Endothelial cell of umbilical vein (primary cell): ENCODE measurements at regions not wholly inside any gene's neighbourhood (a gene's known extent, or its start where the extent isn't known, plus 50 kb on each side); places are given as distances from the start of the nearest gene placed in this dataset.

Experiments used
- BruUV-seq: library from RNA; stranded (reverse); fragments of 400-500 nt; replicated peaks from 2 replicates; lab custom pipeline; 2021; lab: Mats Ljungman, UMichigan
- CTCF ChIA-PET: fragments of 300-600, 350-600 bp; sonication (Branson Sonifier 250); formaldehyde crosslinking; loops from one replicate; lab custom pipeline; 2021; ENCODE audit warnings: antibody characterized with exemption, inconsistent platforms; lab: Charles Lee
- POLR2A ChIA-PET: fragments of 300-600, 350-600 bp; sonication (Branson Sonifier 250); formaldehyde crosslinking; loops from one replicate; lab custom pipeline; 2021; ENCODE audit warnings: antibody characterized with exemption, inconsistent platforms; lab: Charles Lee
- DNase-seq: peaks from one replicate; pipeline ENCODE4 v3.0.0-alpha.2; 2011; ENCODE audit warnings: low read depth, low spot score
- FAIRE-seq: peaks from 2 replicates; lab custom pipeline; 2011; peaks lifted over from hg19 to GRCh38; lab: Jason Lieb, UNC
- H2AFZ ChIP-seq: 2 replicates; pipeline ENCODE4 v1.6.0; 2012; ENCODE audit warnings: low read depth, low read length, control low read depth, inconsistent platforms
- H3K27ac ChIP-seq: 2 replicates; pipeline ENCODE4 v1.5.1; 2011; ENCODE audit warnings: low read depth, mild to moderate bottlenecking, control low read depth, low read length, moderate library complexity; ENCODE audit not compliant: insufficient read depth
- H3K27me3 ChIP-seq, 2 experiments: 2 replicates each; pipeline versions ENCODE4 v1.6.0 to v1.6.1; 2011; ENCODE audit warnings: low read length in 2 of 2, mixed read lengths in 1 of 2; ENCODE audit not compliant: control insufficient read depth in 2 of 2, insufficient read depth in 2 of 2
- H3K36me3 ChIP-seq, 2 experiments: 2 replicates in 1 of 2; 3 replicates in 1 of 2; pipeline ENCODE4 v1.5.1; 2011; ENCODE audit warnings: low read length in 2 of 2, mild to moderate bottlenecking in 1 of 2, moderate library complexity in 1 of 2; ENCODE audit not compliant: control insufficient read depth in 2 of 2, insufficient read depth in 2 of 2; ENCODE audit errors: extremely low read depth in 1 of 2
- H3K4me1 ChIP-seq: 3 replicates; pipeline ENCODE4 v1.5.1; 2011; ENCODE audit warnings: mild to moderate bottlenecking, low read length; ENCODE audit not compliant: control insufficient read depth, insufficient read depth; ENCODE audit errors: extremely low read depth
- H3K4me2 ChIP-seq: 2 replicates; pipeline ENCODE4 v1.6.1; 2011; ENCODE audit warnings: low read length, control low read depth, mixed read lengths; ENCODE audit not compliant: insufficient read depth
- H3K4me3 ChIP-seq, 3 experiments: fragments of 200-600 bp in 1 of 3; sonication (generic), shearing (Covaris generic) in 1 of 3; replicated peaks in 1 of 3; 2 replicates each; pipeline ENCODE4 v1.5.1; 2011 to 2016; ENCODE audit warnings: control low read depth in 3 of 3, low read length in 3 of 3, mild to moderate bottlenecking in 2 of 3, inconsistent platforms in 1 of 3, low read depth in 1 of 3, moderate library complexity in 1 of 3; ENCODE audit not compliant: insufficient read depth in 1 of 3
- H3K79me2 ChIP-seq: 2 replicates; pipeline ENCODE4 v1.6.0; 2012; ENCODE audit warnings: low read length, inconsistent platforms; ENCODE audit not compliant: control insufficient read depth, insufficient read depth
- H3K9ac ChIP-seq: replicated peaks from 2 replicates; pipeline ENCODE3; 2011; ENCODE audit warnings: low read length, control low read depth; ENCODE audit not compliant: insufficient read depth; ENCODE audit errors: extremely low read depth
- H3K9me1 ChIP-seq: replicated peaks from 3 replicates; pipeline ENCODE4 v1.6.0; 2011; ENCODE audit warnings: mild to moderate bottlenecking, low read length; ENCODE audit not compliant: control insufficient read depth, insufficient read depth; ENCODE audit errors: extremely low read depth
- H3K9me3 ChIP-seq: replicated peaks from 2 replicates; pipeline ENCODE4 v1.5.1; 2012; ENCODE audit warnings: low read length, inconsistent platforms; ENCODE audit not compliant: control insufficient read depth, insufficient read depth
- H4K20me1 ChIP-seq: replicated peaks from 2 replicates; pipeline ENCODE3; 2011; ENCODE audit warnings: mild to moderate bottlenecking, low read length; ENCODE audit not compliant: control insufficient read depth, insufficient read depth; ENCODE audit errors: extremely low read depth
- EZH2 ChIP-seq: IDR thresholded peaks from 2 replicates; pipeline ENCODE4 v1.6.1; 2012; ENCODE audit warnings: borderline replicate concordance, low read depth, mild to moderate bottlenecking, moderate library complexity, low read length, inconsistent platforms; ENCODE audit not compliant: severe bottlenecking
- FOS ChIP-seq: IDR thresholded peaks from 2 replicates; pipeline ENCODE4 v1.6.1; 2011; ENCODE audit warnings: mild to moderate bottlenecking, low read length, moderate library complexity, borderline replicate concordance; ENCODE audit not compliant: insufficient read depth
- GATA2 ChIP-seq: IDR thresholded peaks from 2 replicates; pipeline ENCODE4 v1.7.0; 2011; ENCODE audit warnings: low read depth, mild to moderate bottlenecking, moderate library complexity, mixed read lengths, low read length; ENCODE audit not compliant: insufficient read length, insufficient read depth
- JUN ChIP-seq: IDR thresholded peaks from 2 replicates; pipeline ENCODE4 v1.6.1; 2011; ENCODE audit warnings: borderline replicate concordance, low read depth; ENCODE audit not compliant: insufficient read length, insufficient read depth
- MYC ChIP-seq: IDR thresholded peaks from one replicate; pipeline ENCODE4 v1.6.1; 2011; ENCODE audit warnings: mild to moderate bottlenecking, low read depth, low read length
- POLR2A ChIP-seq: IDR thresholded peaks from 2 replicates; pipeline ENCODE4 v1.6.1; 2012; ENCODE audit warnings: low read depth, mild to moderate bottlenecking, control low read depth, low read length
- POLR2AphosphoS5 ChIP-seq: IDR thresholded peaks from 2 replicates; pipeline ENCODE4 v1.6.1; 2012; ENCODE audit warnings: low read depth, mild to moderate bottlenecking, control low read depth, low read length, moderate library complexity; ENCODE audit not compliant: insufficient read depth
- dilution Hi-C: fragments of 300-500 bp; cut with MboI; formaldehyde crosslinking; loops from one replicate; pipeline ENCODE4 v1.15.0; 2019; ENCODE audit warnings: low sequenced_read_pairs; ENCODE audit not compliant: extremely low pct_ligation_motif_present
- intact Hi-C: fragments of 100-400 bp; cut with micrococcal nuclease; formaldehyde crosslinking; loops from one replicate; pipeline ENCODE4 v1.10.0; 2022
- TF ChIP-seq, protein P1 (sequence below), 2 donors: IDR thresholded peaks; 1 replicate in 1 of 2; 2 replicates in 1 of 2; pipeline ENCODE4 v1.5.1; 2011; ENCODE audit warnings: low read length in 2 of 2, mild to moderate bottlenecking in 2 of 2, moderate library complexity in 2 of 2, control low read depth in 1 of 2, inconsistent platforms in 1 of 2, low read depth in 1 of 2; ENCODE audit not compliant: insufficient read depth in 1 of 2; ENCODE audit errors: extremely low read depth in 1 of 2
- TF ChIP-seq, protein P2 (sequence below): IDR thresholded peaks from 2 replicates; pipeline ENCODE4 v1.6.1; 2011; ENCODE audit not compliant: insufficient read depth, insufficient read length

- Histone ChIP-seq H3K9ac (no peak overlapping the region), H3K9me3 (no peaks in the 10 kb centered on the region), H4K20me1 (no peaks in the 10 kb centered on the region), H3K27me3 (no peaks in the 10 kb centered on the region), H3K36me3 (no peaks in the 10 kb centered on the region), H3K9me1 (no peaks in the 10 kb centered on the region), H2AFZ (no peak overlapping the region), H3K4me1 (no peaks in the 10 kb centered on the region), H3K4me3 (no peak overlapping the region), H3K27ac (no peak overlapping the region), H3K4me2 (no peak overlapping the region), H3K79me2 (no peaks in the 10 kb centered on the region)
- ChIA-PET POLR2A (no interaction called here), CTCF (interaction anchor here (1.4 kb wide), 1 partner anchor 115 kb away, joined by 4 read pairs; no protein-coding TSS in a partner anchor)
- DNase-seq (no peak), FAIRE-seq (no peak)
- intact Hi-C loops = no loop called here
- dilution Hi-C loops = no loop called here
- BruUV-seq = no TSS peak
- TF ChIP-seq GATA2 (no peak), JUN (no peak), POLR2AphosphoS5 (no peak), MYC (no peak), EZH2 (no peak), POLR2A (no peak), FOS (no peak)
- TF ChIP-seq, protein P1, sequence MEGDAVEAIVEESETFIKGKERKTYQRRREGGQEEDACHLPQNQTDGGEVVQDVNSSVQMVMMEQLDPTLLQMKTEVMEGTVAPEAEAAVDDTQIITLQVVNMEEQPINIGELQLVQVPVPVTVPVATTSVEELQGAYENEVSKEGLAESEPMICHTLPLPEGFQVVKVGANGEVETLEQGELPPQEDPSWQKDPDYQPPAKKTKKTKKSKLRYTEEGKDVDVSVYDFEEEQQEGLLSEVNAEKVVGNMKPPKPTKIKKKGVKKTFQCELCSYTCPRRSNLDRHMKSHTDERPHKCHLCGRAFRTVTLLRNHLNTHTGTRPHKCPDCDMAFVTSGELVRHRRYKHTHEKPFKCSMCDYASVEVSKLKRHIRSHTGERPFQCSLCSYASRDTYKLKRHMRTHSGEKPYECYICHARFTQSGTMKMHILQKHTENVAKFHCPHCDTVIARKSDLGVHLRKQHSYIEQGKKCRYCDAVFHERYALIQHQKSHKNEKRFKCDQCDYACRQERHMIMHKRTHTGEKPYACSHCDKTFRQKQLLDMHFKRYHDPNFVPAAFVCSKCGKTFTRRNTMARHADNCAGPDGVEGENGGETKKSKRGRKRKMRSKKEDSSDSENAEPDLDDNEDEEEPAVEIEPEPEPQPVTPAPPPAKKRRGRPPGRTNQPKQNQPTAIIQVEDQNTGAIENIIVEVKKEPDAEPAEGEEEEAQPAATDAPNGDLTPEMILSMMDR (IDR thresholded peaks at IDR 0.05; ENCODE audit: extremely low read depth in 1 of 2, insufficient read depth in 1 of 2, low read depth in 1 of 2, low read length in 2 of 2) = no peak
- TF ChIP-seq, protein P2, sequence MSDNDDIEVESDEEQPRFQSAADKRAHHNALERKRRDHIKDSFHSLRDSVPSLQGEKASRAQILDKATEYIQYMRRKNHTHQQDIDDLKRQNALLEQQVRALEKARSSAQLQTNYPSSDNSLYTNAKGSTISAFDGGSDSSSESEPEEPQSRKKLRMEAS = no peak
Observed at GRCh38 chr4:166280642-166281041, 407.6 kb downstream of the TLL1 start.
